Right lobe of liver (tissue), 6 donors: ENCODE measurements at regions not wholly inside any gene's neighbourhood (a gene's known extent, or its start where the extent isn't known, plus 50 kb on each side); places are given as distances from the start of the nearest gene placed in this dataset.
"Not testable (repeated sequence)": the region's sequence is repeated elsewhere in the genome, so short reads cannot be mapped to it uniquely, and the experiment has no call there.

Experiments
- ATAC-seq, 4 donors: fragments of 200-7000 bp; cut with Tn5 transposase; one replicate each; pipeline ENCODE4 v1.9.1; 2020; ENCODE audit warnings: mild to moderate bottlenecking in 4 of 4, moderate library complexity in 4 of 4
- DNase-seq, 3 donors: peaks; one replicate each; pipeline ENCODE4 v3.0.0-alpha.2; 2020
- H3K27ac ChIP-seq, 3 donors: fragments of 200-600 bp; one replicate each; pipeline ENCODE4 v1.8.0; 2022
- H3K27me3 ChIP-seq, 2 donors: fragments of 200-600 bp; one replicate each; pipeline ENCODE4 v1.8.0; 2022
- H3K36me3 ChIP-seq, 4 donors: fragments of 200-600 bp; sonication (generic) in 1 of 4; one replicate each; pipeline versions ENCODE4 v1.5.1 to v1.8.0; 2017 to 2022; ENCODE audit warnings: control low read depth in 1 of 4
- H3K4me1 ChIP-seq, 4 donors: fragments of 200-600 bp; sonication (generic) in 1 of 4; one replicate each; pipeline versions ENCODE4 v1.5.1 to v1.8.0; 2017 to 2022; ENCODE audit warnings: control low read depth in 1 of 4
- H3K4me3 ChIP-seq, 3 donors: fragments of 200-600 bp; one replicate each; pipeline ENCODE4 v1.8.0; 2022
- H3K9me3 ChIP-seq, 4 donors: fragments of 200-600 bp; sonication (generic) in 1 of 4; one replicate each; pipeline versions ENCODE4 v1.5.1 to v1.8.0; 2017 to 2022; ENCODE audit warnings: control low read depth in 1 of 4
- CTCF ChIP-seq, 4 donors: fragments of 200-600 bp in 3 of 4; fragments of 450-650 bp in 1 of 4; IDR thresholded peaks; one replicate each; pipeline versions ENCODE4 v1.5.1 to v1.8.0; 2016 to 2022; ENCODE audit warnings: antibody characterized with exemption in 4 of 4, mild to moderate bottlenecking in 2 of 4
- POLR2A ChIP-seq: fragments of 450-650 bp; IDR thresholded peaks from one replicate; pipeline ENCODE4 v1.6.1; 2017; ENCODE audit warnings: antibody characterized with exemption, mild to moderate bottlenecking
- WGBS: methylation state at CpG from one replicate; pipeline ENCODE4 v1.1.6; 2018; ENCODE audit warnings: low coverage, low lambda C conversion rate; ENCODE audit not compliant: insufficient coverage; ENCODE audit errors: missing lambda C conversion rate; 5-methylcytosine and 5-hydroxymethylcytosine counted together
- intact Hi-C, 2 donors: fragments of 100-400 bp; cut with DNase I; formaldehyde crosslinking; loops; one replicate each; pipeline versions ENCODE4 v1.11.2 to v1.14.1; 2022
- donor health status: DM: no; HTN: yes; CAD: no.
- donor health status: DM: no; HTN: no; CAD: no.
- donor health status: DM: no; HTN: no; CAD: no.
- donor health status: DM: no; HTN: yes; CAD: no.
- donor health status: DM: no; HTN: yes; CAD: no.

GRCh38 chr3:144957398-144958101 lies 985.9 kb downstream of the DIPK2A start:
- Histone ChIP-seq H3K9me3 (no peaks in the 10 kb centered on the region), H3K27me3 (no peaks in the 10 kb centered on the region), H3K36me3 (no peaks in the 10 kb centered on the region), H3K4me1 (no peaks in the 10 kb centered on the region), H3K27ac (no peak overlapping the region), H3K4me3 (no peak overlapping the region)
- ATAC-seq (no peak), DNase-seq (no peak)
- intact Hi-C loops: no loop called here
- TF ChIP-seq CTCF (IDR thresholded peaks at IDR 0.05) (no peak), POLR2A (no peak)
- WGBS: 58% methylated on average over 4 of the region's 4 CpGs

GRCh38 chr3:144963810-144964209 lies 992.2 kb downstream of the DIPK2A start:
- no peak for ATAC-seq
- H3K4me1 ChIP-seq: no peaks in the 10 kb centered on the region

GRCh38 chr3:144966560-144966959 lies 994.9 kb downstream of the DIPK2A start:
- intact Hi-C loops: no loop called here
- H3K36me3 ChIP-seq: no peaks in the 10 kb centered on the region
- H3K27me3 ChIP-seq: no peaks in the 10 kb centered on the region
- TF ChIP-seq POLR2A (no peak), CTCF (IDR thresholded peaks at IDR 0.05) (no peak)
- 41% methylated on average over 2 of the region's 2 CpGs for WGBS
- H3K27ac ChIP-seq: no peak overlapping the region
- no peak overlapping the region for H3K4me3 ChIP-seq
- no peaks in the 10 kb centered on the region for H3K4me1 ChIP-seq
- H3K9me3 ChIP-seq: no peaks in the 10 kb centered on the region
- DNase-seq (no peak), ATAC-seq (no peak)

More at GRCh38 chr3:144963810-144964209, 992.2 kb downstream of the DIPK2A start:
- Histone ChIP-seq H3K27me3 (no peaks in the 10 kb centered on the region), H3K4me3 (no peak overlapping the region), H3K36me3 (no peaks in the 10 kb centered on the region), H3K27ac (no peak overlapping the region), H3K9me3 (no peaks in the 10 kb centered on the region)
- DNase-seq: no peak
- intact Hi-C loops: no loop called here
- TF ChIP-seq POLR2A: no peak
- no peak for TF ChIP-seq CTCF (IDR thresholded peaks at IDR 0.05)

GRCh38 chr3:144968750-144969350 lies 997.2 kb downstream of the DIPK2A start:
- DNase-seq (no peak), ATAC-seq (no peak)
- 67% methylated on average over 1 of the region's 1 CpG for WGBS
- H3K4me3 ChIP-seq: no peak overlapping the region
- no peaks in the 10 kb centered on the region for H3K27me3 ChIP-seq
- no peaks in the 10 kb centered on the region for H3K36me3 ChIP-seq
- no peak for TF ChIP-seq POLR2A
- no peak for TF ChIP-seq CTCF (IDR thresholded peaks at IDR 0.05)
- no peak overlapping the region for H3K27ac ChIP-seq
- intact Hi-C loops: no loop called here
- no peaks in the 10 kb centered on the region for H3K9me3 ChIP-seq
- no peaks in the 10 kb centered on the region for H3K4me1 ChIP-seq

GRCh38 chr3:144984481-144984880 lies 1012.9 kb downstream of the DIPK2A start:
- H3K27me3 ChIP-seq, intact Hi-C loops: not testable (repeated sequence)
- WGBS: 56% methylated on average over 6 of the region's 7 CpGs

More at GRCh38 chr3:144984481-144984880, 1012.9 kb downstream of the DIPK2A start:
- ATAC-seq, H3K36me3 ChIP-seq, DNase-seq, H3K4me3 ChIP-seq, H3K4me1 ChIP-seq, H3K9me3 ChIP-seq, H3K27ac ChIP-seq: not testable (repeated sequence)
